HG03060 (cell line): ENCODE measurements at regions not wholly inside any gene's neighbourhood (a gene's known extent, or its start where the extent isn't known, plus 50 kb on each side); places are given as distances from the start of the nearest gene placed in this dataset.
"Not testable (repeated sequence)": the region's sequence is repeated elsewhere in the genome, so short reads cannot be mapped to it uniquely, and the experiment has no call there.

Experiments used
- ATAC-seq: cut with Tn5 transposase; IDR thresholded peaks from one replicate; pipeline ENCODE4 v1.9.1; 2021; ENCODE audit warnings: low read depth, moderate number of reproducible peaks; ENCODE audit not compliant: unreplicated experiment

DNA sequence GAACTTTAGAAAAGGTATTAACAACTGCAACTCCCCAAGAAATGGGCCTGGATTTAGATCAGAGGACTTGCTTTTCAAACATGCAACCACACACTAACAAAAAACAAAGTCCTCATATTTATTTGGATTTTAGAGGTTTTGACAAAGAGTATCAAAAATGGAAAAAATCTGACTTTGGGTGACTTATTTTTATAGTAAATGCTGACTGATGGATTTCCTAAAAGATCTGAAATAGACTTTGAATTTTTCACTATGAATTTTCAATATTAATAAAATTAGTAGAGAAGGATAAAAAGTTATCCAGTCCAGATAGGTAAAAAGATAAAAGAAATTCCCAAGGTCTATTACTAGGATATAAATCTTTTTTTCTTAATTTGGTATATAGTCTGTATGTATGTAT, 253.5 kb downstream of the KCNJ2 start:
- no peak for ATAC-seq

DNA sequence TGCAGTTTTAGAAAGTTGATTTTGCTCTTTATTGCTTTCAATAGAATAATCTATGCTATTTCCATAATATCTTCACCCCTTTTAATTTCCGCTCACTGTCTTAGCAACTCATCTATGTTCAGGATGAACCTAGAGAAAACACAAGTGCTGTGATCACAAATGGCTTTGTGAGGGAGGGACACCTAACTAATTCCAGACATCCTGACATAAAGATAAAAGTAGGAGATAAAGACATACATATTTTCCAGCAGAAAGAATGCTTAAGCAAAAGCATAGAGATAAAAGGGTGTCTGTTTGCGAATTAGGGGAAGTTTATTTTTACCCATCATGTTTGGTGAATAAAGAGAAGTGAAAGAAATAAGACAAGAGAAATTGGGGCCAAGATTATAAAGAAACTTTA, 254.2 kb downstream of the KCNJ2 start:
- no peak for ATAC-seq

DNA sequence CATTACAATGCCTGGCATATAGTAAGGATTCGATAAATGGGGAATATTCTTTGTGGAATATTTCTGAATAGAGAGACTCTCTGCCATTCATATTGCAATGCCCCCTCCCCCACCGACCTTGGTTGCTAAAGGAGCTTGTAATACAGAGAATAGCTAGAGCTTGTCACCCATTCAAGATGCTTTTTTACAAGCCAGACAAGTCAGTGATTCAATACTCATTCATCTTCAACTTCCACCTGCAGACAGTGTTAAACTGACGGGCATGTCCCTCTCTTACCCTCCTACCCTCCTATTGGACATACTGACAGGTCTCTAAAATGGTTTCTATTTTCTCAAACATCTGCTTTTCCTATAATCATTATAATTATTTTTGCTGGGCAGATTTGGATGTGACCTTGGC, 257.4 kb downstream of the KCNJ2 start:
- no peak for ATAC-seq

DNA sequence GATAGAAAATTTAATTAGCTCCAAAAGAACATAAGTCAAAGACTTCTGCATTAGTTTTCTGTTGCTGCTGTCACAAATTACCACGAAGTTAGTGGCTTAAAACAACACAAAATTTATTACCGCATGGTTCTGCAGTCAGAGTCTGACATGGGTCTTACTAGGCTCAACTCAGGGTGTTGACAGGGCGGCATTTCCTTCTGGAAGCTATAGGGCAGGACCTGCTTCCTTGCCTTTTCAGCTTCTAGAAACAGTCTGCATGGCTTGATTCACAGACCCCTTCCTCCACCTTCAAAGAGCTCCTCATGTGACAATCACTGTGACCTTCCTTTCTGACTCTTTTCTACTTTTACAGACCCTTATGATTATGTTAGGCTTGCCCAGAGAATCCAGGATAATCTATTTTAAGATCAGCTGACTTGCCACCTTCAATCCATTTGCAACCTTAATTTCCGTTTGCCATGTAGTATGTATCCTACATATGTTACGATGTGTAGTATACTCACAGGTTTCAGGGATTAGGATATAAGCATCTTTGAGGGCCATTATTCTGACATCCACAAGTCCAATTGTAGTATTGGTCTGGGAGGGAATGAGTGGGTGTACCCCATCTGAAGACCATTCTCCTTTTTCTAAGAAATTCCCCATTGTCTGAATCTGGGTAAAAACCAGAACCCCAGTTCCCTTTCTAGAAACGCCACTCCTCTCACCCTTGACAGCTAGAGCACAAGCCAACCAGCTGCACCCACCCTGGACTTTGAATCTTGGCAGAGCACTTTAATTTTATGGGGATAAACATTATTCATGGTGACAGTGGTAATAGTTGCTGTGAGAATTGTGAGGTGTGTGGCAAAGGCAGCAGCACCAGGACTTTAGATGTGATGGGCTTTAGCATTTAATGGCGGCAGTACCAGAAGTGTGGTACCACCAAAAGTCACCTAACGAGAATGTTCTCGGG, 265.5 kb downstream of the KCNJ2 start:
- no peak for ATAC-seq

DNA sequence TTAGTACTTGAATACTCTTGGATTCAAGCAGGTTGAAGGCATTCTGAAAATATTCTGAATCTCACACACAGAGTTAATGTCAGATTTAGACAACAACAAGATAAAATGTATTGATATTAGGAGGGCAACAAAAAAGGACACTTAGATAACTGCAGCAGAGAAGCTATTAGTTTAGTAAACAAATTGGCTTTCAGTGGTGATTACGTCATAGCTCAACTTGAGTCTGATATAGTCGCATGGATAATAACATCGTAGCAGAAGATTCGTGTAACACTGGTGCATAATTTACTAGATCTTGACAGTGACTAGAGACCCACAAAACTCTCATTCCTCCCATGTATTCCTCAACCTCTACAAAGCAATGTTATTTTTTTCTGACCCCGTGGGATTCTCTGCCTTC, 268.3 kb downstream of the KCNJ2 start:
- ATAC-seq = no peak

DNA sequence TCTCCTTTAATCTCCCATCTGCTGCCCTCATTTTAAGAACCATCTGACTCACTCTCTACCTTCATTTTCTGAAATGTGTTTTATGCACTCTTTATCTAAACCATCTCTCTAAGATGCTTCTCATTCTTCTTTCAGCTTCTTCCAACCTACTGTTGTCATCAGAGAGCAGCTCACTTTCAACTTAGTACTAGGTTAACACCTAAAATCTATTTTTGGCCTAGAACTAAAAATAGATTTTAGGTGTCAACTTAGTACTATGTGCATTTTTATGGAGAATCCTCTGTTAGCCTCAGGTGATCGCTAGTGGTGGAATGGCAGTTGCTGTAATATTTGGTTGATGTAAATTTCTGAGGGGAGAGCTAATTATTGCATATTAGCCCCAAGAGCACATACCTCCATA, 277.1 kb downstream of the KCNJ2 start:
- no peak for ATAC-seq

DNA sequence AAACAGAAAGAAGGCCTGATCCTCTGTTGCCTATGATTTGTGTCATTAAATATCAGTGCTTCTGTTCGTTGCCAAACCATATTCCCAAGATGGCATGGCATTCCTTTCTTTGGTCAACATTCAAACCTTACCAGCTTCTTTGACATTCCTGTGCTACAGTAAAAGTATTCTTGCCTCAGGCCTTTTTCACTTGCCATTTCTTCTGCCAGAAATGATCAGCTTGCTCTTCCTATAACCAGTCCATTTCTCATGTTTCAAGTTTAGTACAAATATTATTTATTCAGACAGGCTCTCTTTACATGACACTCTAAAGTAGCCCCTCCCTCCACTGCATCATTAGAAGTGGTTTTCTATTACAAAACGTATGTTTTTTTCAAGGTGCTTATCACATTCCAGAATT, 278.3 kb downstream of the KCNJ2 start:
- ATAC-seq = no peak

DNA sequence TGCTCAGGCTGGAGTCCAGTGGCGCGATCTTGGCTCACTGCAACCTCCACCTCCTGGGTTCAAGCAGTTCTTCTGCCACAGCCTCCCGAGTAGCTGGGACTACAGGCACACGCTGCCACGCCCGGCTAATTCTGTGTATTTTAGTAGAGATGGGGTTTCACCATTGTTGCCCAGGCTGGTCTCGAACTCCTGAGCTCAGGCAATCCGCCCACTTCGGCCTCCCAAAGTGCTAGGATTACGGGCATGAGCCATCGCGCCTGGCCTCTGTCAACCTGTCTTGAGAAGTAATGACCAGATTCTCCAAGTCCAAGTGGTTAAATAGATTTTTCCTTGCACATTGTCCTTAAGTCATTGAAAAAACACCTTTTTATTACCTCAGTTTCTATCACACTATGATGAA, 283.7 kb downstream of the KCNJ2 start:
- ATAC-seq = not testable (repeated sequence)

DNA sequence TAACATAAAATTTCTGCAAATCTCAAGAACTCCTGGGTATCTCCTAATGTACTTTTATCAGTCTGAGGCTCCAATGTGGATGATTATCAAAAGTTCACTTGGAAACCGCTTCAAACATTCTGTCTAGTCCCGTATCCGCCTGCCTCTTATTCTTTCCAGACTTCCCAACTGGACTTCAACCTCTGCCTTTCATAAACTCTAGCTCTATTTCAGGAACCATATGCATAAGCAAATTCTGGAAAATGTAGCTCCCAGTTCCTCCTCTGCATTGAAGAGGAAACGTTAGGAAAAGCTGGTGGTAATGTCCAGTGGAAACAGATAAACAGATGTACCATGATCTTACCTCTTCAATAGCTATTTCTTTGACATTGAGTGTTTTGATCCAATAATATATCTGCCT, 285.0 kb downstream of the KCNJ2 start:
- ATAC-seq = no peak

DNA sequence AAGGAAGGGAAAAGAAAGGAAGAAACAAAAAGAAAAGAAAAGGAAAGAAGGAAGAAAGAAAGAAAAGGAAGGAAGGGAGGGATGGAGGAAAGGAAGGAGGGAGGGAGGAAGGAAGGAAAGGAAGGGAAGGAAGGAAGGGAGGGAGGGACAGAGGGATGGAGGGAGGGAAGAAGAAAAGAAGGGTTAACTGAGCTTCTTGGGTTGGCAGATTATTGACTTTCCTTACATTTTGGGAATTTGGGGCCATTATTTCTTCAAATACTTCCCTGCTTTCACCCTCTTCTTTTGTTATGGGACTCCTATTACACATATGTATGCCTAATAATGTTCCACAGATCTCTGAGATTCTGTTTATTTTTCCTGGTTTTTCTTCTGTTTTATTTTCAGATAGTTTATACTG, 285.6 kb downstream of the KCNJ2 start:
- ATAC-seq = no peak

DNA sequence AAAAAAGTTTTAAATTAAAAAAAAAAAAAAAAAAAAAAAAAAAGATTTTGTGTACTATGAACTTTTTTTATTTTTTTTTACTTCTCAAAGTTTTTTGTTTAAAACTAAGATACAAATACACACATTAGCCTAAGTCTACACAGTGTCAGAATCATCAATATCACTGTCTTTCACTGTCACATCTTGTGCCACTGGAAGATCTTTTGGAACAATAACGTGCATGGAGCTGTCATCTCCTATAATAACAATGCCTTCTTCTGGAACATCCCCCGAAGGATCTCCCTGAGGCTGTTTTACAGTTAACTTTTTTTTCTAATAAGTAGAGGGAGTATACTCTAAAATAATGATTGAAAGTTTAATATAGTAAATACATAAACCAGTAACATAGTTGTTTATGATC, 295.7 kb downstream of the KCNJ2 start:
- ATAC-seq = no peak

DNA sequence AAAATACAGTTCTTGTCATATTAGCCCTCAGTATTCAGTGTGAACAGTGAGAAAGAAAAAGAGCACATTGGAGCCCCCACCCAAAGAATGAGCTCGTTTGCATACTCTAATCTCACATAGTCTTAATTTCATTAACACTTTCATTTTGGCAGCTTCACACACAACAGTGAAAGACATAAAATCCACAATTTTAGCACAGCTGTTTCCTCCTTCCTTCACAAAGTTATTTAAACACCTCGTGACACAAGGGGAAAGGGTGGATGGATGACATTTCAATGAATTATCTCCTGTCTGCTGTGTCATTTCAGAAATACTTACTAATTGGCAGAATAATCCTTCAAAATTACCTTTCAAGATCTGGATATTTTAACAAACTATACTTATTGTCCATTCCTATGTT, 299.3 kb downstream of the KCNJ2 start:
- no peak for ATAC-seq

DNA sequence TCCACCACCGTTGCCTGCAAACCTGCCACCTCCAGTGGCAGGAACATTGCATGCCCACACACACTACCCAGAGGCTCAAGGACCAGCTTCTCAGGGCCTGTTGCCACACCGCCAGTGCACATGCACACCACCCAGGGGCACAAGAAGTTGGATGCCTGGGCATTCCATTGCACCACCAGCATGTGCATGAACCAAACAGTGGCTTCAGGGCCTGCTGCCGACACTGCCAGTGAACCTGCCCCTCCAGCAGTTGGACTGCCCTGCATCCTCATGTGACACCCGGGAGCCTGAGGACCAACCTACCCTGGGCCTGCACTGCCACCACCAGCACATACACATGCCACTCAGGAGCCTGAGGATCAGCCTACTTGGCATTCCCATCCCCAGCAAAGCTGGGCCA, 303.7 kb downstream of the KCNJ2 start:
- no peak for ATAC-seq

DNA sequence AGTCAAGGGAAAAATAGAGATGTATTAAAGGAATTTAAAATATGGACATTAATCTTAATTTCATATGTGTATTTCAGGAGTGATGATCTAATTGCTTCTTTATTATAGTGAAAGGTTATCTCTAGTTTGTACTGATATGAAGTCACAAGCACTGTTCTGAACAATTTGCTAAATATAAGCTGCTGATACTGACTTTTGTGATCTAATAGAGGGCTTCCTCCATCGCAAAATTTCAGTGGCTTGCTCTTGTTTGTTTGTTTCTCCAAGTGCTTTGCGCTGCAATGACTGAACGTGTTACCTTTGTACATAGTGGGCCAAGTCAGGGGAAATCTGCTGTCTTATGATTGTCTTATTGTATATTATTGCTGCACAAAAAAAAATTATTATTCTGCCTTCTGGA, 307.0 kb downstream of the KCNJ2 start:
- no peak for ATAC-seq

DNA sequence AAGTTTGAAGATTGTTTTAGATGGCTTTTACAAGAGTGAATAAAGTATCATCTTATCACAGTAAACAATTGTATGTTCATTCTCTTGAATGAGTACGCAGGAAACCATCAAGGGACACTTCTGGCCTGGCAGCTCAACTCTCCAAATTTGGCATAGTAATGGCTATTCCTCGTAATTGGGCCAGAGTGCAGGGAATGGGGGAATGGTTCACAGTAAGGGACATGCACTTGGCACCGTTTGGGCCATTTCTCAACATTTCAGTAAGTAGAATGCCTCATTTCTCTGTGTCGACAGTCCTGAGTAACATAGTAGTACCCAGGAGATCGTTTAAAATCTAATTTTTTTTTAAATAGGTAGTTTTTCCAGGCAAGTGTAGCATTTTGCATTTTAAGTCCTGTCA, 309.6 kb downstream of the KCNJ2 start:
- ATAC-seq = no peak

DNA sequence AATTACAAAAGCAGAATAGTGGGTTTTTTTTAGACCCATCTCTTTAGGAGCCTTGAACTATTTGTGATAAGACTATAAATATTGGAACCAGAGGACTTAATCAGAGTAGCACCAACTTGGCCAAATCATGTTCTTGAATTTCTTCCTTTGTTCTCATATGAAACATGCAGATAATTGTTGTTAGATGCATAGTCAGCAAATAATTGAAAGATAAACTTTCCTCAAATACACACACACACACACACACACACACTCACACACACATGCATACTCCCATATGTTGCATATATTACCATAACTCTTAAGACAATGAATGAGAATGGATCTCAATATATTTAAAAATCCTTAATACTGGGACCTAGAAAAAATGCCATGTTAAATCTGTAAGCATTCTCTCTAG, 310.4 kb downstream of the KCNJ2 start:
- ATAC-seq = no peak

DNA sequence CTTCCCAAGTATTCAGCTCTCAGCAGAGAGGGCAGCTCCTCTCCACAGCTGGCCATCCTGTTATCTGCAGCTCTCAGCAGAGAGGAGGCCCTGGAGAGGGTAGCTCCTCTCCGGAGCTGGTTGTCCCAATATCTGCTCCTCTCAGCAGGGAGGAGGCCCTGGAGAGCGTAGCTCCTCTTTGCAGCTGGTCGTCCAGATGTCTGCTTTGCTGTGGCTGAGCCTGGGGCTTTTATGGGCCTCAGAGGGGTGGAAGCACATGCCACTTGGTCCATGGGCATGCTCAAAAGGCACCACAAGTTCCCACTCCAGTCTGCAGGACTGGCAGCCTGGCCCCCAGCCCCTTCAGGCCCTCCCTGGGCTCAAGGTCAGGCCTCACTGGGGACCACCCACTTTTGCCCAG, 314.3 kb downstream of the KCNJ2 start:
- no peak for ATAC-seq

DNA sequence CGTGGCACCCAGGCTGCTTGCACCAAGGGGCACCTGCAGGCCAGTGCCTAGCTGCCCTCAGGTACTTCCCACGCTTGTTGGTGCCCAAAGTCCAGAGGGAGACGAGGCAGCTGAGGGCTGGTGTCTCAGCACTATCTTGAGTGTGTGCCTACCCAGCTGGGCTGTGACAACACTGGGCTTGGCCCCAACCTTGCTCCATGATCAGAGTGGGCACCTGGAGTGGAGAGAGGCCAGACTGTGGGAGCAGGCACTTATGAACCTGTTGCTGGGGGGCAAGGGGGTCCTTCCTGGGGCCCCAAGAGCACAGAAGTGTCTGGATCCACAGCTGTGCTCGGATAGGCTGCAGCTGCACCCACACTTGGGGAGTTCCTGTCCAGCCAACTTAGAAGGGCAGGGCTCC, 314.7 kb downstream of the KCNJ2 start:
- no peak for ATAC-seq

DNA sequence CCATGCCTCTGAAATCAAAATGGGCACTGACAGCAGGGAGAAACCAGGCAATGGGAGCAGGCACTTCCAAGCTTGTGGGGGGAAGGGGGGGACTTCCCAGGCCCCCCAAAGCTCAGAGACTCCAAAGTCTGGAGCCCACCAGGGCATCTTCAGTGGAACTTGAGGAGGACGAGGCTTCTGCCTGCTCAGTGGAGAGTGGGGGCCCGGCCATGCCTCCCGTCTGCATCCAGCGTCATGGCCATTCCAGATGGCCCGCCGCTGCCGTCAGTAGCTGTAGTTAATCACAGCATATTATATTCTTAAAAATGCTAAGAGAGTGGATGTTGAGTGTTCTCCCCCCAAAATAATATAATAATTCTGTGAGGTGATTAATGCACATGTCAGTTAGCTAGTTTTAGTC, 315.2 kb downstream of the KCNJ2 start:
- no peak for ATAC-seq

DNA sequence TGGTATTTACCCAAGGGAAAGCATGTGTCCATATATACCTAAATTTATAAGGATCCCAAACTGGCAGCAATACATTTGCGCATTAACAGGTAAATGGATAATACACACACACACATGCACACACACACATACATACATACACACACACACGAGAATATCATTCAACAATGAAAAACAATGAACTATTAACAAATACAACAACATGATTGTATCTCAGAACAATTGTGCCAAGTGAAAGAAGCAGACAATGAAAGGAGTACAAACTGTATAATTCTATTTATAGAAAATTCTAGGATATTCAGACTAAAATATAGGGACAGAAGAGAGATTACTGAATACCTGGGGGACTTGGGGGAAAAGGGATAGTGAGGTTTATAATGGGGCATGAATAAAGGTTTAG, 323.0 kb downstream of the KCNJ2 start:
- no peak for ATAC-seq

DNA sequence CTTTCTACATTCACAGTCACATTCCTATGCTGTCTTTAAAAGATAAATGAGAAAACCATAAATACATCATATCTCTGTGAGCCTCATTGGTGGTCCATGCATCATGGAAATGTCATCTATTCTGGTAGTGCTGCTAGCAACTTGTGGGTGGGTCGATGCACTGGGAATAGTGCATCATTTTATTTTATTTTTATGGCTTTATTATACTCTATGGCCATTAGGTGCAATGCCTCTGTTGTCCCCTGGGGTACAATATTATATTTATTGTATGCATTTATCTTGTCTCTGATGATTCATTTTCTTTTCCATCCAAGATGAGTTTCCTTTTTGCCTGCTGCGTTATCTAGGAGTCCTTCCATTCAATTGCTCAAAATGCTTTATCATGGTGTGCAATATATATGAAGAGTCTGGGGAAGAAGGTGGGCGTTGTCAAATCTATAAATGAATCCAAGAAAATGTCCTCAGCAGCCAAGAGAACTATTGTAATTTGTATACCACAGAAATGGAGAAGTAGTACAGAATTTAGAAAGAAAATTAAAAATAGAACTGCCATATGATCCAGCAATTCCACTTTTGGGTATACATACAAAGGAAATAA, 324.0 kb downstream of the KCNJ2 start:
- ATAC-seq = no peak

DNA sequence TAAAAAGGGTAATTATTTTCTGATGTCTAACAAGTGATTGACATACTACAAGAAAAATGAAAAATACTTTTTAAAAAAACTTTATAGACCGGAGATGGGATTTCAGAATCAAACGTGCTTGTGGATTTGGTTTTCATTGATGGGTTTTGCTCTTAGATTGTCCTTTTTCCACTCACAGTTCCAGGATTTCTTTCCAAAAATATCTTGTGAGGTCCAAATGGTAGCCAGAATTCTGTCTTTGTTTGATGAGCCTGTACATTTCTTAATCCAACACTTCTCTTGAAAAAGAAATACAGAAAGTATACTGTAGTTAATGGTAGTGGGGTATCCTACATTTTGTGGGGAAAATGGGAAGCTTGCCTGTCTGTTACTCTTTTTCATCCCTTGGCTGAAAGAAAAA, 329.3 kb downstream of the KCNJ2 start:
- ATAC-seq = no peak
